ENCODE measurements at regions not wholly inside any gene's neighbourhood (a gene's known extent, or its start where the extent isn't known, plus 50 kb on each side); places are given as distances from the start of the nearest gene placed in this dataset.

DNA sequence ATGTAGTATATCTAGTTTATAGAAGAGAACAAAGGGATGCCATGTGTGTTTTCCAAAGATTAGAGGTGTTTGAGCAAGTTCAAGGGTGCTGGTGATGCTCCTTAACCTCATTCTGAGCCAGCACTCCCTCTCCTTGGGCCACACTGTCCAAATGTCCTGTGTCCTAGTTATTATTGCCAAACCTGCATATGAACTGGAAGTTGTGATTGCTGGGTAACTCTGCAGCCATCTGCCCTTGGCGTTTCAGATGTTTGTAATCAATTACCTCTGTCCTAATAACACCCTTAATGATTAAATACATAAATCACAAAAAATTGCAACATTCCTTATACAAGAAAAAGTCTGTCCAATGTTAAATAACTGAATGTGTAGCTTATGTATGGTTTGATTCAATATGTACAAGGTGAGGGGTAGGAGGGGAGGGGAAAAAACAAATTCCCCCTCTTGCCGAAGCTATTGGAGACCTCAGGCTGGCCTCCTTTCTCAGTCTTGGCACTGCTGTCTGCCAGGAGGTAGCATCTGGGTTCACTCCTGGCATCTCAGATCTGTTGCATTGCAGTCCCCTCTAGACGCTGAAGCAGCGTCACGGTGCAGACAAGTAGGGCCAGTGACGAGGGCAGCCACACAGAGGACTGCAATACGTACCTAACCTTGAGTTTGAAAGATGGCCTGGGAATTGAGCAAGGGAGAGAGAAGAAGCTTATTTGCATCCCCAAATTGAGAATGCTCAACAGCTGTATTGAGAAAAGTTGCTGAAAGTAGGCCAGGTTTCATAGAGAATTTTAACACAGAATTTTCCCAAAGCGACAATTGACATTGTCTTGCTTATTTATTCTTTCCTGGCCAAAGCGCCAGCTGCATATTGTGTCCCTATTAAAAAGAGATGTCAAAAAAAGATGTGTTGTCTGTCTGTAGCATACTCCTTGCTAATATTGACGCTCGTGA lies 89.6 kb upstream of the ARHGAP32 start:
- TF ChIP-seq EZH2 (IDR thresholded peaks at IDR 0.05; ENCODE audit: low read length, missing control alignments): no peak
- TF ChIP-seq, protein P1, sequence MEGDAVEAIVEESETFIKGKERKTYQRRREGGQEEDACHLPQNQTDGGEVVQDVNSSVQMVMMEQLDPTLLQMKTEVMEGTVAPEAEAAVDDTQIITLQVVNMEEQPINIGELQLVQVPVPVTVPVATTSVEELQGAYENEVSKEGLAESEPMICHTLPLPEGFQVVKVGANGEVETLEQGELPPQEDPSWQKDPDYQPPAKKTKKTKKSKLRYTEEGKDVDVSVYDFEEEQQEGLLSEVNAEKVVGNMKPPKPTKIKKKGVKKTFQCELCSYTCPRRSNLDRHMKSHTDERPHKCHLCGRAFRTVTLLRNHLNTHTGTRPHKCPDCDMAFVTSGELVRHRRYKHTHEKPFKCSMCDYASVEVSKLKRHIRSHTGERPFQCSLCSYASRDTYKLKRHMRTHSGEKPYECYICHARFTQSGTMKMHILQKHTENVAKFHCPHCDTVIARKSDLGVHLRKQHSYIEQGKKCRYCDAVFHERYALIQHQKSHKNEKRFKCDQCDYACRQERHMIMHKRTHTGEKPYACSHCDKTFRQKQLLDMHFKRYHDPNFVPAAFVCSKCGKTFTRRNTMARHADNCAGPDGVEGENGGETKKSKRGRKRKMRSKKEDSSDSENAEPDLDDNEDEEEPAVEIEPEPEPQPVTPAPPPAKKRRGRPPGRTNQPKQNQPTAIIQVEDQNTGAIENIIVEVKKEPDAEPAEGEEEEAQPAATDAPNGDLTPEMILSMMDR (conservative IDR thresholded peaks at IDR 0.05 in 1 of 2, IDR thresholded peaks at IDR 0.05 in 1 of 2; ENCODE audit: low read depth in 1 of 2, low read length in 2 of 2): no peak
